ENCODE measurements at regions not wholly inside any gene's neighbourhood (a gene's known extent, or its start where the extent isn't known, plus 50 kb on each side); places are given as distances from the start of the nearest gene placed in this dataset.
"Not testable (repeated sequence)": the region's sequence is repeated elsewhere in the genome, so short reads cannot be mapped to it uniquely, and the experiment has no call there.

- Histone ChIP-seq H3K27me3 (ENCODE audit: insufficient read depth, low read length) (no peaks in the 10 kb centered on the region), H3K27ac (ENCODE audit: low read length) (peak overlapping the region; percentile 89), H3K4me3 (ENCODE audit: low read length) (peak overlapping the region; percentile 73; the same call in 1 of the 2 replicates), H3K36me3 (ENCODE audit: insufficient read depth, low read depth, low read length) (no peaks in the 10 kb centered on the region), H3K9me3 (ENCODE audit: insufficient read depth, low read depth, low read length) (no peaks in the 10 kb centered on the region), H3K9ac (ENCODE audit: low read depth, low read length) (peak overlapping the region; percentile 69), H3K4me1 (ENCODE audit: insufficient read depth, low read length) (peaks cover 31% of the 10 kb centered on the region; the same call in 1 of the 2 replicates)
Observed at GRCh38 chr20:52049001-52049731, 142.4 kb downstream of the ZFP64 start.

GRCh38 chr20:52047811-52048764 lies 143.5 kb downstream of the ZFP64 start:
- no peaks in the 10 kb centered on the region for H3K36me3 ChIP-seq (ENCODE audit: insufficient read depth, low read depth, low read length)
- peak overlapping the region; percentile 73 for H3K4me3 ChIP-seq (ENCODE audit: low read length)
- no peaks in the 10 kb centered on the region for H3K27me3 ChIP-seq (ENCODE audit: insufficient read depth, low read length)
- H3K9ac ChIP-seq (ENCODE audit: low read depth, low read length) = peak overlapping the region; percentile 81
- no peaks in the 10 kb centered on the region for H3K9me3 ChIP-seq (ENCODE audit: insufficient read depth, low read depth, low read length)
- H3K27ac ChIP-seq (ENCODE audit: low read length) = peak overlapping the region; percentile 97
- H3K4me1 ChIP-seq (ENCODE audit: insufficient read depth, low read length) = peaks cover 31% of the 10 kb centered on the region; the same call in 1 of the 2 replicates

GRCh38 chr20:52041966-52042365 lies 149.6 kb downstream of the ZFP64 start:
- Histone ChIP-seq H3K27ac (ENCODE audit: low read length) (no peak overlapping the region), H3K27me3 (ENCODE audit: insufficient read depth, low read length) (no peaks in the 10 kb centered on the region), H3K9ac (ENCODE audit: low read depth, low read length) (no peak overlapping the region), H3K9me3 (ENCODE audit: insufficient read depth, low read depth, low read length) (no peaks in the 10 kb centered on the region), H3K4me3 (ENCODE audit: low read length) (no peak overlapping the region), H3K4me1 (ENCODE audit: insufficient read depth, low read length) (peaks cover 10% of the 10 kb centered on the region; the same call in 1 of the 2 replicates), H3K36me3 (ENCODE audit: insufficient read depth, low read depth, low read length) (no peaks in the 10 kb centered on the region)

- no peaks in the 10 kb centered on the region for H3K4me1 ChIP-seq (ENCODE audit: insufficient read depth, low read length)
- no peaks in the 10 kb centered on the region for H3K27me3 ChIP-seq (ENCODE audit: insufficient read depth, low read length)
- no peak overlapping the region for H3K4me3 ChIP-seq (ENCODE audit: low read length)
- no peak overlapping the region for H3K9ac ChIP-seq (ENCODE audit: low read depth, low read length)
- H3K36me3 ChIP-seq (ENCODE audit: insufficient read depth, low read depth, low read length) = no peaks in the 10 kb centered on the region
- H3K27ac ChIP-seq (ENCODE audit: low read length) = no peak overlapping the region
- H3K9me3 ChIP-seq (ENCODE audit: insufficient read depth, low read depth, low read length) = no peaks in the 10 kb centered on the region
Observed at GRCh38 chr20:52039790-52040189, 151.8 kb downstream of the ZFP64 start.

GRCh38 chr20:52038632-52039031 lies 152.9 kb downstream of the ZFP64 start:
- H3K27ac ChIP-seq (ENCODE audit: low read length); H3K36me3 ChIP-seq (ENCODE audit: insufficient read depth, low read depth, low read length); H3K4me3 ChIP-seq (ENCODE audit: low read length); H3K4me1 ChIP-seq (ENCODE audit: insufficient read depth, low read length); H3K9me3 ChIP-seq (ENCODE audit: insufficient read depth, low read depth, low read length); H3K27me3 ChIP-seq (ENCODE audit: insufficient read depth, low read length); H3K9ac ChIP-seq (ENCODE audit: low read depth, low read length): not testable (repeated sequence)

DNA sequence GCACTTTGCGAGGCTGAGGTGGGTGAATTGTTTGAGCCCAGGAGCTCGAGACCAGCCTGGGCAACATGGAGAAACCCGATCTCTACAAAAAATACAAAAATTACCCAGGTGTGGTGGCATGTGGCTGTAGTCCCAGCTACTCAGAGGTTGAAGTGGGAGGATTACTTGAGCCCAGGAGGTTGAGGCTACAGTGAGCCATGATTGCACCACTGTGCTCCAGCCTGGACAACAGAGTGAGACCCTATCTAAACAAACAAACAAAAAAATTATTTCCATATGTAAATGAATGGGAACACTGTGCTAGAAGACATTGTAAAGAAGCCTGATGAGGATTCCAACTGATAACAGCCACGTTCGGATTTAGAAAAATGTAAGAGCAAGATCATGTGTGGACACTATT lies 154.2 kb downstream of the ZFP64 start:
- Histone ChIP-seq H3K4me3 (ENCODE audit: low read length) (no peak overlapping the region), H3K4me1 (ENCODE audit: insufficient read depth, low read length) (no peaks in the 10 kb centered on the region), H3K27ac (ENCODE audit: low read length) (no peak overlapping the region), H3K27me3 (ENCODE audit: insufficient read depth, low read length) (no peaks in the 10 kb centered on the region), H3K9ac (ENCODE audit: low read depth, low read length) (no peak overlapping the region), H3K9me3 (ENCODE audit: insufficient read depth, low read depth, low read length) (no peaks in the 10 kb centered on the region), H3K36me3 (ENCODE audit: insufficient read depth, low read depth, low read length) (no peaks in the 10 kb centered on the region)

- H3K4me1 ChIP-seq (ENCODE audit: insufficient read depth, low read length) = peaks cover 11% of the 10 kb centered on the region; the same call in 1 of the 2 replicates
- no peaks in the 10 kb centered on the region for H3K36me3 ChIP-seq (ENCODE audit: insufficient read depth, low read depth, low read length)
- H3K9me3 ChIP-seq (ENCODE audit: insufficient read depth, low read depth, low read length) = no peaks in the 10 kb centered on the region
- no peaks in the 10 kb centered on the region for H3K27me3 ChIP-seq (ENCODE audit: insufficient read depth, low read length)
- no peak overlapping the region for H3K9ac ChIP-seq (ENCODE audit: low read depth, low read length)
- H3K27ac ChIP-seq (ENCODE audit: low read length) = no peak overlapping the region
- H3K4me3 ChIP-seq (ENCODE audit: low read length) = no peak overlapping the region
Observed at GRCh38 chr20:52035977-52036376, 155.6 kb downstream of the ZFP64 start.

- Histone ChIP-seq H3K4me1 (ENCODE audit: insufficient read depth, low read length) (peaks cover 11% of the 10 kb centered on the region; the same call in 1 of the 2 replicates), H3K27me3 (ENCODE audit: insufficient read depth, low read length) (no peaks in the 10 kb centered on the region), H3K27ac (ENCODE audit: low read length) (no peak overlapping the region), H3K36me3 (ENCODE audit: insufficient read depth, low read depth, low read length) (no peaks in the 10 kb centered on the region), H3K9me3 (ENCODE audit: insufficient read depth, low read depth, low read length) (no peaks in the 10 kb centered on the region), H3K9ac (ENCODE audit: low read depth, low read length) (no peak overlapping the region), H3K4me3 (ENCODE audit: low read length) (no peak overlapping the region)
Observed at GRCh38 chr20:52035498-52035897, 156.1 kb downstream of the ZFP64 start.

DNA sequence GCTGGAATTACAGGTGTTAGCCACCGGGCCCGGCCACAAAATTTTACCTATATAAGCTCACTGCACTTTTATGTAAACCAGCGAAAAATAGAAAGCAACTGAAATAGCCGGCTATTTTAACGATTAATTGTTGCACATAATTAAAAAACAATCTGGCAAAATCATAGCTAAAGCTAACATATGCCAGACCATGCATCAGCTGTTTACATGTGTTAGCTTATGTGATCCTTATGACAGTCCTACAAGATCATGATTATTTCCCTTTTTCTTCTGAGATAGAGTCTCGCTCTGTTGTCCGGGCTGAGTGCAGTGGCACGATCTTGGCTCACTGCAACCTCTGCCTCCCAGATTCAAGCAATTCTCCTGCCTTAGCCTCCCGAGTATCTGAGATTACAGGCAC lies 157.0 kb downstream of the ZFP64 start:
- Histone ChIP-seq H3K4me1 (ENCODE audit: insufficient read depth, low read length) (peaks cover 11% of the 10 kb centered on the region; the same call in 1 of the 2 replicates), H3K36me3 (ENCODE audit: insufficient read depth, low read depth, low read length) (no peaks in the 10 kb centered on the region), H3K4me3 (ENCODE audit: low read length) (no peak overlapping the region), H3K27me3 (ENCODE audit: insufficient read depth, low read length) (no peaks in the 10 kb centered on the region), H3K9me3 (ENCODE audit: insufficient read depth, low read depth, low read length) (no peaks in the 10 kb centered on the region), H3K9ac (ENCODE audit: low read depth, low read length) (no peak overlapping the region), H3K27ac (ENCODE audit: low read length) (no peak overlapping the region)

DNA sequence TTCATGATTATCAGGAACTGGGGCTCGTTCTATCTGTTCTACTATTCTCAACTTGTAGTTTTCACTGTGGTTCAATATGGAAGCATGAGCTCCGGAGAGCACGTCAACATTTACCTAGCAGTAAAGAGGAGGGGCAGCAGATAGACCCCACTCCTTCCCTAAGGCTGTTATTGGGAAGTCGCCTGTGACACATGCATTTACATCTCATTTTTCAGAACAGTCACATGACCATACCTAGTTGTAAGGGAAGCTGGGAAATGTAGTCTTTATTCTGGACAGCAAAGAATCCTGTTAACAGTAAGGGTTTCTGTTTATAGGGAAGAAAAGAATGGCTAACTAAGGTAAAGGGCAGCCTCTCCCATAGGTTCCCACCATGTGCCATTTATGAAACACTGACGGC lies 158.3 kb downstream of the ZFP64 start:
- no peak overlapping the region for H3K27ac ChIP-seq (ENCODE audit: low read length)
- H3K4me1 ChIP-seq (ENCODE audit: insufficient read depth, low read length) = peaks cover 11% of the 10 kb centered on the region; the same call in 1 of the 2 replicates
- H3K4me3 ChIP-seq (ENCODE audit: low read length) = no peak overlapping the region
- H3K36me3 ChIP-seq (ENCODE audit: insufficient read depth, low read depth, low read length) = no peaks in the 10 kb centered on the region
- H3K27me3 ChIP-seq (ENCODE audit: insufficient read depth, low read length) = no peaks in the 10 kb centered on the region
- no peaks in the 10 kb centered on the region for H3K9me3 ChIP-seq (ENCODE audit: insufficient read depth, low read depth, low read length)
- H3K9ac ChIP-seq (ENCODE audit: low read depth, low read length) = no peak overlapping the region

DNA sequence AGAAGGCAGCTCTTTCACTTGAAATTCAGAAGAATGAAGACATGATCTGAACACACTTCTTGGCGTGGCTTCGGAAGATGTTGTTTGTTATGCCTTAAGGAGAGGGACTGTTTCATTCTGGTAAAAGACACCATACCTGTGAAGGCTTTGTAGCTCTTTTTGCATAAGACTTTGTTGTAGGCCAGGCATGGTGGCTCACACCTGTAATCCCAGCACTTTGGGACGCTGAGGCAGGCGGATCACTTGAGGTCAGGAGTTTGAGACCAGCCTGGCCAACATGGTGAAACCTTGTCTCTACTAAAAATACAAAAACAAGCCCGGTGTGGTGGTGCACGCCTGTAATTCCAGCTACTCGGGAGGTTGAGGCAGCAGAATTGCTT lies 159.3 kb downstream of the ZFP64 start:
- not testable (repeated sequence) for H3K27me3 ChIP-seq (ENCODE audit: insufficient read depth, low read length); H3K4me3 ChIP-seq (ENCODE audit: low read length); H3K9me3 ChIP-seq (ENCODE audit: insufficient read depth, low read depth, low read length); H3K27ac ChIP-seq (ENCODE audit: low read length); H3K36me3 ChIP-seq (ENCODE audit: insufficient read depth, low read depth, low read length)
- peaks cover 11% of the 10 kb centered on the region; the same call in 1 of the 2 replicates for H3K4me1 ChIP-seq (ENCODE audit: insufficient read depth, low read length)
- 0 out of 2 replicates have a peak overlapping the region, but pooled peaks have one; percentile 18 for H3K9ac ChIP-seq (ENCODE audit: low read depth, low read length)

Data from iPS-20b (cell line).